CD4-positive, alpha-beta T cell treated with Interleukin-6 at 100 ng/mL for 8 hours (primary cell): ENCODE measurements at regions not wholly inside any gene's neighbourhood (a gene's known extent, or its start where the extent isn't known, plus 50 kb on each side); places are given as distances from the start of the nearest gene placed in this dataset.

Experiments used
- DNase-seq: peaks from one replicate; pipeline ENCODE4 v3.0.0-alpha.2; 2020; ENCODE audit warnings: mixed read lengths, low spot score

DNA sequence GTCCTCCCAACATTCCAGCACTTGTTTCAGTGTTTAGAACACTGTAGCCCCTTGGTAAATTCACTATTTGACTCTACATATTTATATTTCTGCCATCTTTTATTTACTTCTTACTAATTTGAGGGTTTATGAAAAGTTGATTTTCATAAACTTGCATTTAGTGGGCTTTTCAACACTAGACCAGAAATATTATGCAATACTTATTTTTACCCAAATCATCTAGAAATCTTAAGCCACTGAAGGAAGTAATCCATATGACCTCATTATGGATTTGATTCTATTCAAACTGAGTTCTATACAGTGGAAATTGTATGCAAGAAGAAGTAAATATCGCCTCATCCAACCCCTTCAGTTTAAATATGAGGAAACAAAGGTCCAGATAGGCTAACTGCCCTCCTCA, 92.6 kb upstream of the VRK2 start:
- no peak for DNase-seq

DNA sequence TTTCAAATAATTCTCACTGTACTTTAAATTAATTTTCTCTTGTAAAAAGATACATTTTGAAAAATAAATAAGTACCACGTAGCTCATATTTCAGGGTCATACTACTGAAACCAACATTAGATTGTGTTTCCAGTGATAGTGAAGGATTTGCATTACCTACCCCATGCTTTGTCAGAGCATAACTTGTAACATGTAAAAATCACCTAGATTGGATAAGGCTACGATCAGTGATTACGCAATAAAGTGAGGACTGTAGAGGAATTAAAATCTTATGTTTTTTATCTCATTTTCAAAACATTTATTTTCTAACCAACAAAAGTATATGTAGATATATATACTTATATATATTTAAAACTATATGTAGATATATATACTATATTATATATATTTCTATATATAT, 89.4 kb upstream of the VRK2 start:
- no peak for DNase-seq

DNA sequence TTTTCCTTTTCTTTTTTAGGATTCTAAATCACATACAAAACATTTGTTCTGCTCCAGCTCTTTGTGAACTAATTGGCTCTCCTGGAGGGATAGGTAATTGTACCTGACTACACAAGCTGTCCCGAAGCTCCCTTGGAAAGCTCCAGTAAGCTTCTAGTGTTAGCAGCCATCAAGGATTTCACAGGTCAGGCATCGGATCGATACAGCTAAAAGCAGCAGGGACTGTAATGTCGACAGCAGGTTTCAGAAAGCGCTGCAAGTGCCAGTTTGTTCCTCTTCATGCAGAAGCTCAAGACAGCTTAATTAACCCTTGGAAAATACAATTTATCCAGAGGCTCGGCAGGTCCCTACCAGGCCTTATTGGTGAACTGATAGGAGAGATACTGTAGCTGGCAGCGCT, 87.2 kb upstream of the VRK2 start:
- DNase-seq, result no peak

DNA sequence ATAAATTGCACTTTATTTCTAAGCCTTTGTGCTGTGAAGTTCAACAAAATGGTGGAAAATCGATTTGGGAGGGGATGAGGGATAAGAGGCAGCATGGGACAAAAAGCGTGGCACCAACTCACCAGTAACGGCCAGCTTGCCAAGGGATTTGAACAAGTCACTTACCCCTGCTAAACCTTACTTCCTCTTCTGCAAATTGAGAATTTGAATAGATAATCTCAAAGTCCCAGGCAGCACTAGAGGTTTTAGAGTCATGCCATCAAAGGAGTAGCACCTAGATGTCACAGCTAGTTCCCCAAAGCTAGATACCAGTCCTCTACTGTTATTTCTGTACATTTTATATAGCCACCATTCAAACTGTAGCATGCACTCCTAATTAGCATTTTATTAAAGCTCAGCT, 83.7 kb upstream of the VRK2 start:
- DNase-seq, result no peak

DNA sequence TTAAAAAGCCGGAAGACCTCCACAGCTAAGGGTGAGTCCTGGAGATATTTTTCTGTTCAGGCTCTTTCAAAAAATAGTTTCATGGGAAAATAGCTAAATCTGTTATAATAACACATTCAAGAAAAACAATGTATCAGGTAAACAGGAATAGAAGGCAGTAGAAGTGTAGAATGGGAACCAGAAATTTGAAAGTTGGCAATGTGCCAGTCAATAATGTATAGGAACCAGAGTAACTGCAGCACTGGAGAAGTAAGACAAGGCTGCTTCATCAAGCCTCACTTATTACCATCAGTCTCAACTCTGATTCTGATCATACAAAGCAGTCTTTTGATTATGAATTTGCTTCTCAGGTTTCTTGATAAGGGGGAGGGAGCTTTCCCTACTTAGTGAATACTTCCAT, 81.4 kb upstream of the VRK2 start:
- no peak for DNase-seq

DNA sequence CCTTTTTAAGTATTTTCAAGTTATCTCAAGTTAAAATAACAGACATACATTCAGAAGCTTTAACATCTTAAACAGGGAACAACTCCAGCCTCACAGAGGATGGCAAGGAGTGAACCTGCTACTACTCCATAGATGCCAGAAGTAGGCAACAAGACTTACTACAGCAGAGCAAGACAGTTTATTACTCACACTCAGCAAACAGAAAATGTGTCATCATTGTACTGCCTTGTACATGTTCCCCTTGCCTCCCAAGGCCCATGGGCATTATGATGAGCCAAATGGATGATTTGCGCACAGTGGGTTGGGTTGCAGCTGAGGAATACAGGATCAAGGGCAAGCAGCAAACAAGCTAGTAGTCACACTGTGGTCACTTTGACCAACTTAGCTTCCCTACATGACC, 80.6 kb upstream of the VRK2 start:
- DNase-seq, result no peak

DNA sequence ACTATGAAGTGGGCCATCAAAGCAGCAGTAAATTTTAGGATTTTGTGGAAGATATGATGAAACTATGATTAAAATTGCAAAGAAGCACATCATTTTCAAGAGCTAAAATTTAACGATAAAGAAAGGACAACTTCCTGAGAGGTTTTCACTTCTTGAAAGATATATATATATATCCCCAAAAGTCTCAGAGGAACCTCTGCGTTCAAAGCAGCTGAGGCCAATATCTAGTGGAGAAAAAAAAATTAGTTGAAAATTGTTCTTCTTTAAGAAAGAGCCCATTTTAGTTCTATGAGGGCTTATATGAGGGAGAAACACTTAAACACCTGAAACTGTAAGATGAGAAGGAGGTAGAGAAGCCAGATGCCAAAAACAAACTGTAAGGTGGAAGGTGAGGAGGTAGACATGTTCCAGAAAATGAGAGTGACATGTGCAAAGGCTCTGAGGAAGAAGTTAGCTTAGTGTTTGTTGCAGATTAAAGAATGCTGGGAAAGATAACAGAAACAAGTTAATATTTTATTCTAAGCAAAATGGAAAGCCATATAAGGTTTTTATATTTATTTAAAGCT, 72.9 kb upstream of the VRK2 start:
- DNase-seq, result no peak

DNA sequence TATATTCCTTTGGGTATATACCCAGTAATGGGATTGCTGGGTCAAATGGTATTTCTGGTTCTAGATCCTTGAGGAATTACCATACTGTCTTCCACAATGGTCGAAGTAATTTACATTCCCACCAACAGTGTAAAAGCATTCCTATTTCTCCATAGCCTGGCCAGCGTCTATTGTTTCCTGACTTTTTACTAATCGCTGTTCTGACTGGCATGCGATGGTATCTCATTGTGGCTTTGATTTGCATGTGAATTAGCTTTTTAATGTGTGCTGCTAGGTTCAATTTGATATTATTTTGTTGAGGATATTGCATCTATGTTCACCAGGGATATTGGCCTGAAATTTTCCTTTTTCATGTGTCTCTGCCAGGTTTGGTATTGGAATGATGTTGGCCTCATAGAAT, 67.4 kb upstream of the VRK2 start:
- no peak for DNase-seq

DNA sequence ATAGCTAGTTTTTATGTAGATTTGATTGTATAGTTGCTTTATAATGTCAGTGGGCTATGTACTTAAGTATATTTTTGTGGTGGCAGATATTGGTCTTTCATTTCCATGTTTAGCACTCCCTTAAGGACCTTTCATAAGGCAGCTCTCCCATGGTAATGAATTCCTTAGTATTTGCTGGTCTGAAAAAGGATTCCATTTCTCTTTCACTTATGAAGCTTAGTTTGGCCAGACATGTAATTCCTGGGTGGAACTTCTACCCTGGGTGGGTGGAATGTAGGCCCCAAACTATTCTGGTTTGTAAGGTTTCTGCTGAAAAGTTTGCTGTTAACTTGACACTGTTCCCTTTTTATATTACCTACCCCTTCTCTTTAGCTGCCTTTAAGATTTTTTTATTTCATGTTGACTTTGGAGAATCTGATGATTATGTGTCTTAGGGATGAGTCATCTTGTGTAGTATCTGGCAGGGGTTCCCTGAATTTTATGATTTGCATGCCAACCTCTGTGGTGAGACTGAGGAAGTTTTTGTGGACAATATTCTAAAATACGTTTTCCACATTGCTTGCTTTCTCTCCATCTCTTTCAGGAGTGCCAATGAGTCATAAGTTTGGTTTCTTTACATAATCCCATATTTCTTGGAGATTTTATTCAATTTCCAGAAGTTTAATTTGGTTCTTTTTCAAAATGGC, 65.4 kb upstream of the VRK2 start:
- no peak for DNase-seq

DNA sequence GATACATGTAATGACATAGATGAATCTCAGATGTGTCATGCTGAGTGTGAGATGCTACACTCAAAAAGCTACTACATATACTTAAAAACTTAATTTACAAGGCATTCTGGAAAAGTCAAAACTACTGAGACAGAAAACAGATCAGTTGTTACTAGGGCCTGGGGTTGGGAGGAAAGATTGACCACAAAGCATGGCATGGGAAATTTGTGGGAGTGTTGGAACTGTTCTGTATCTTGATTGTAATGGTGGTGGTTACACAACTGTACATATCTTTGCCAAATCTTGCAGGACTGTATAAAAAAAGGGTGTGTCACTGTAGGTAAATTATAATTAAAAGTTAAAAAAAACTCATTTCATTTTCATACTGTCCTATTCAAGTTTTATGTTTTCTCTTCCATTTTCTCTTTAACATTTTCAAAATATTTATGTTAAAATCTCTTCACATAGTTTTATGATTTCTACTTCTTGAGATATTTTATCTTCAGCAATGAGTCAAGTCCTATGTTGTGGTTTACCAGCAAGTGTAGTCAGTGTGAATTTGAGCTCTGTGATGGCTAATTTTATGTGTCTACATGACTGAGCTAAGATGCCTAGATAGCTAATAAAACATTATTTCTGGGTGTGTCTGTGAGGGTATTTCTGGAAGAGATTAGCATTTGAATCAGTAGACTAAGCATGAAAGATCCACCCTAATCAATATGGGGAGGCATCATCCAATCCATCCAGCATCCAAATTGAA, 58.6 kb upstream of the VRK2 start:
- DNase-seq, result no peak

DNA sequence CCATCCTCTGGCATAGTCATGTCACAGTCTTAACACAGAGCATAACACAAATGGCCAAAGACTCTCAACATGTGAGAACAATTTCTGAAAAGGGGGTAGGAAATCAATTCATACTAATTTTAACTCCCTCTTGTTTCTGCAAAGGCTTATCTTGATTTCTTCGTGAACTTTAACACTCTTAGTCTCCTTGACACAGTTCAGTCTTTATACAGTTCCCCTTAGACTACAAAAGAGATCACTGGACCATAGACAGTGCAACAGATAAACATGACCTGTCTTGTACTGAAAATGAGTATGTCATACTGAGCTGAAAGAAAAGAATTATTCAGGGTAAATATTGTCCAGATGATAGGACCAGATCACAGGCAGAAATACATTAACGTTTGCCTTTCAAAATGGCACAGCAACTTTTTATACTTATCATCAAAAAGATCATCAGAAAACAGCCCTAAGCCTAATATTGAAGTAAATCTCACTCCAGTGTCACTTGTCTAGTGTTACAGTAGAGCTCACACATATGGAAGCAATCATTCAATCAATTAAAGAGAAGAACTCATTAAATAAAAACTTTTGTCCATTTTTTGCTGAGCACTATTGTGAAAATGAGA, 56.4 kb upstream of the VRK2 start:
- DNase-seq, result no peak
